A549 (cell line): ENCODE measurements at regions not wholly inside any gene's neighbourhood (a gene's known extent, or its start where the extent isn't known, plus 50 kb on each side); places are given as distances from the start of the nearest gene placed in this dataset.

Source experiments
- ATAC-seq, 2 experiments: fragments of 200-7000 bp in 1 of 2; fragments of >200 bp in 1 of 2; cut with Nextera tagmentation in 1 of 2; cut with Tn5 transposase in 1 of 2; 3 replicates each; pipeline versions ENCODE4 v1.8.0 to v1.9.1; 2018 to 2020; ENCODE audit warnings: mild to moderate bottlenecking in 1 of 2, moderate library complexity in 1 of 2
- CTCF ChIA-PET: fragments of 300-600 bp; sonication (Branson Sonifier 250); formaldehyde crosslinking; extraction: SDS; loops from one replicate; lab custom pipeline; 2021; ENCODE audit warnings: antibody characterized with exemption, inconsistent platforms; lab: Yijun Ruan, JAX
- POLR2A ChIA-PET: fragments of 350-600 bp; formaldehyde crosslinking; extraction: SDS; loops from one replicate; lab custom pipeline; 2021; ENCODE audit warnings: antibody characterized with exemption, inconsistent platforms; lab: Yijun Ruan, JAX
- DNase-seq, 2 experiments: peaks; one replicate each; pipeline versions ENCODE4 v3.0.0 to v3.0.0-alpha.2; 2011 to 2016; ENCODE audit warnings: low read depth in 1 of 2, low spot score in 1 of 2
- FAIRE-seq: peaks from 2 replicates; lab custom pipeline; 2011; peaks lifted over from hg19 to GRCh38; lab: Jason Lieb, UNC
- H3K27ac ChIP-seq, 2 experiments: fragments of >200 bp; sonication (Bioruptor Twin); formaldehyde crosslinking; 3 replicates each; pipeline ENCODE4 v1.5.1; 2016 to 2017
- H3K4me1 ChIP-seq: fragments of >200 bp; sonication (Bioruptor Twin); formaldehyde crosslinking; 3 replicates; pipeline ENCODE4 v1.6.1; 2016
- H3K4me2 ChIP-seq: fragments of >200 bp; sonication (Bioruptor Twin); formaldehyde crosslinking; 3 replicates; pipeline ENCODE4 v1.6.1; 2016
- H3K4me3 ChIP-seq: fragments of >200 bp; sonication (Bioruptor Twin); formaldehyde crosslinking; 3 replicates; pipeline ENCODE4 v1.5.1; 2016
- H3K9me3 ChIP-seq: fragments of >200 bp; sonication (Bioruptor Twin); formaldehyde crosslinking; 3 replicates; pipeline ENCODE4 v1.6.1; 2016
- BCL3 ChIP-seq: fragments of >200 bp; sonication (Bioruptor Twin); formaldehyde crosslinking; IDR thresholded peaks from 3 replicates; pipeline ENCODE4 v1.6.1; 2016
- BHLHE40 ChIP-seq: IDR thresholded peaks from 2 replicates; pipeline ENCODE4 v1.6.1; 2012; ENCODE audit warnings: low read depth, low read length, inconsistent platforms
- CHD2 ChIP-seq: fragments of 150-350 bp; IDR thresholded peaks from 2 replicates; pipeline ENCODE4 v1.6.1; 2014; ENCODE audit warnings: low read length; ENCODE audit not compliant: partially characterized antibody
- FOSB ChIP-seq: fragments of 250-450 bp; sonication (Bioruptor Pico); IDR thresholded peaks from 2 replicates; pipeline ENCODE4 v1.5.0; 2020; ENCODE audit warnings: mild to moderate bottlenecking, moderate library complexity
- FOSL2 ChIP-seq, 2 experiments: fragments of 450-650 bp in 1 of 2; fragments of >200 bp in 1 of 2; sonication (Bioruptor Twin) in 1 of 2; formaldehyde crosslinking; IDR thresholded peaks; 2 replicates each; pipeline versions ENCODE4 v1.5.0 to v1.6.1; 2016 to 2020; ENCODE audit warnings: mild to moderate bottlenecking in 1 of 2, moderate library complexity in 1 of 2
- HDAC2 ChIP-seq: fragments of 200-600 bp; sonication (generic); IDR thresholded peaks from 2 replicates; pipeline ENCODE4 v1.6.1; 2016
- HES2 ChIP-seq: fragments of >200 bp; sonication (Bioruptor Twin); formaldehyde crosslinking; IDR thresholded peaks from 2 replicates; pipeline ENCODE4 v1.6.1; 2016
- HOXA7 ChIP-seq: fragments of 250-450 bp; sonication (Bioruptor Pico); IDR thresholded peaks from 2 replicates; pipeline ENCODE4 v1.5.0; 2020; ENCODE audit warnings: mild to moderate bottlenecking, moderate library complexity
- HOXB13 ChIP-seq: fragments of 250-450 bp; sonication (Bioruptor Pico); IDR thresholded peaks from 2 replicates; pipeline ENCODE4 v1.5.0; 2020; ENCODE audit warnings: low read depth, mild to moderate bottlenecking, moderate library complexity
- HOXB5 ChIP-seq: fragments of 250-450 bp; sonication (Bioruptor Pico); IDR thresholded peaks from 2 replicates; pipeline ENCODE4 v1.5.0; 2020; ENCODE audit warnings: mild to moderate bottlenecking, moderate library complexity
- JUN ChIP-seq, 2 experiments: fragments of >200 bp; sonication (Bioruptor Twin); formaldehyde crosslinking; IDR thresholded peaks; 2 replicates in 1 of 2; 3 replicates in 1 of 2; pipeline ENCODE4 v1.6.1; 2016 to 2017
- JUNB ChIP-seq: fragments of >200 bp; sonication (Bioruptor Twin); formaldehyde crosslinking; IDR thresholded peaks from 2 replicates; pipeline ENCODE4 v1.6.1; 2016
- KDM1A ChIP-seq: fragments of 200-600 bp; sonication (generic); IDR thresholded peaks from 2 replicates; pipeline ENCODE4 v1.6.1; 2016; ENCODE audit warnings: low read depth, mild to moderate bottlenecking
- KDM5A ChIP-seq: fragments of 200-600 bp; sonication (generic); IDR thresholded peaks from 2 replicates; pipeline ENCODE4 v1.6.1; 2016; ENCODE audit warnings: antibody characterized with exemption, mild to moderate bottlenecking
- MAX ChIP-seq: IDR thresholded peaks from 2 replicates; pipeline ENCODE4 v1.6.1; 2012
- MAZ ChIP-seq: fragments of 150-350 bp; IDR thresholded peaks from 2 replicates; pipeline ENCODE4 v1.6.1; 2014; ENCODE audit warnings: antibody characterized with exemption, low read depth, low read length, borderline replicate concordance
- NFE2L2 ChIP-seq: fragments of 150-350 bp; conservative IDR thresholded peaks from 2 replicates; pipeline ENCODE4 v1.6.1; 2014; ENCODE audit warnings: low read length
- NR3C1 ChIP-seq: fragments of >200 bp; sonication (Bioruptor Twin); formaldehyde crosslinking; IDR thresholded peaks from 3 replicates; pipeline ENCODE4 v1.6.1; 2017
- PBX3 ChIP-seq: IDR thresholded peaks from 2 replicates; pipeline ENCODE4 v1.6.1; 2012
- POLR2A ChIP-seq: IDR thresholded peaks from 2 replicates; pipeline ENCODE4 v1.6.1; 2012; ENCODE audit warnings: mild to moderate bottlenecking, low read length
- RARB ChIP-seq: fragments of 250-450 bp; sonication (Bioruptor Pico); IDR thresholded peaks from 2 replicates; pipeline ENCODE4 v1.8.0; 2021; ENCODE audit warnings: mild to moderate bottlenecking, moderate library complexity
- REST ChIP-seq: fragments of 200-600 bp; sonication (generic); IDR thresholded peaks from 2 replicates; pipeline ENCODE4 v1.6.1; 2016; ENCODE audit warnings: antibody characterized with exemption, mild to moderate bottlenecking, moderate library complexity
- RFX5 ChIP-seq: fragments of 450-650 bp; IDR thresholded peaks from 2 replicates; pipeline ENCODE4 v1.7.1; 2014; ENCODE audit warnings: antibody characterized with exemption, mild to moderate bottlenecking, moderate library complexity
- RNF2 ChIP-seq: fragments of 200-600 bp; sonication (generic); IDR thresholded peaks from 2 replicates; pipeline ENCODE4 v1.6.1; 2016; ENCODE audit warnings: low read depth, mild to moderate bottlenecking, antibody characterized with exemption, moderate library complexity, borderline replicate concordance
- SMC3 ChIP-seq: fragments of >200 bp; sonication (Bioruptor Twin); formaldehyde crosslinking; IDR thresholded peaks from 3 replicates; pipeline ENCODE4 v1.6.1; 2018; ENCODE audit warnings: inconsistent platforms
- WGBS: methylation state at CpG from one replicate; pipeline ENCODE4 v1.1.6; 2017; ENCODE audit errors: missing lambda C conversion rate; 5-methylcytosine and 5-hydroxymethylcytosine counted together

- no peak for TF ChIP-seq KDM5A
- TF ChIP-seq POLR2A, result no peak
These were observed 235.0 kb downstream of the EFCAB11 start (continued) for GRCh38 chr14:89719366-89720075.

GRCh38 chr14:89708982-89709625 lies 245.4 kb downstream of the EFCAB11 start:
- no peak overlapping the region for H3K4me2 ChIP-seq
- DNase-seq (no peak), ATAC-seq (no peak), FAIRE-seq (peak; percentile 23)
- no peaks in the 10 kb centered on the region for H3K9me3 ChIP-seq
- ChIA-PET CTCF (interaction anchor here (1.2 kb wide), 1 partner anchor 204 kb away, joined by 3 read pairs; no protein-coding TSS in a partner anchor), POLR2A (no interaction called here)
- 34% methylated on average over 3 of the region's 3 CpGs for WGBS
- H3K27ac ChIP-seq, result no peak overlapping the region
- no peak for TF ChIP-seq HOXB5 (CRISPR knock-in tag)
- no peak for TF ChIP-seq RNF2
- TF ChIP-seq MAZ, result no peak
- no peak for TF ChIP-seq HOXA7 (CRISPR knock-in tag)
- TF ChIP-seq JUN (IDR thresholded peaks at IDR 0.05), result no peak
- TF ChIP-seq REST, result no peak
- TF ChIP-seq SMC3, result no peak
- no peak for TF ChIP-seq HOXB13
- TF ChIP-seq RFX5, result no peak
- no peak for TF ChIP-seq BCL3
- no peak for TF ChIP-seq HDAC2
- no peak for TF ChIP-seq HES2
- TF ChIP-seq FOSL2 (IDR thresholded peaks at IDR 0.05), result no peak
- TF ChIP-seq FOSL2 (CRISPR knock-in tag; IDR thresholded peaks at IDR 0.05), result no peak
- no peak for TF ChIP-seq MAX
- H3K4me3 ChIP-seq, result no peak overlapping the region
- H3K4me1 ChIP-seq, result no peaks in the 10 kb centered on the region

GRCh38 chr14:89707086-89707485 lies 247.4 kb downstream of the EFCAB11 start:
- CTCF ChIA-PET, result interaction anchor here (0.9 to 1.6 kb wide), 3 partner anchors 9 to 666 kb away, joined by 3 read pairs; no protein-coding TSS in a partner anchor
- FAIRE-seq, result no peak
- no peak for TF ChIP-seq JUNB
- no peak for TF ChIP-seq KDM5A
- TF ChIP-seq FOSB (CRISPR knock-in tag), result no peak
- no peak for TF ChIP-seq HOXB5 (CRISPR knock-in tag)
- no peak for TF ChIP-seq REST
- TF ChIP-seq MAX, result no peak
- no peak for TF ChIP-seq CHD2
- TF ChIP-seq PBX3, result no peak
- no peak for TF ChIP-seq KDM1A
- no peak for TF ChIP-seq RARB
- no peak for TF ChIP-seq NR3C1
- no peak for TF ChIP-seq BHLHE40
- TF ChIP-seq NFE2L2, result no peak
- no peak for TF ChIP-seq MAZ

More at GRCh38 chr14:89707086-89707485, 247.4 kb downstream of the EFCAB11 start:
- H3K4me1 ChIP-seq, result peaks cover 3% of the 10 kb centered on the region
- H3K4me2 ChIP-seq, result no peak overlapping the region
- H3K4me3 ChIP-seq, result no peak overlapping the region
- H3K9me3 ChIP-seq, result peaks cover 9% of the 10 kb centered on the region; the same call in 2 of the 3 replicates
- DNase-seq, result no peak
- 24% methylated on average over 2 of the region's 2 CpGs for WGBS
- H3K27ac ChIP-seq, result no peak overlapping the region
- POLR2A ChIA-PET, result no interaction called here
- no peak for ATAC-seq
